ENCODE measurements at regions not wholly inside any gene's neighbourhood (a gene's known extent, or its start where the extent isn't known, plus 50 kb on each side); places are given as distances from the start of the nearest gene placed in this dataset.

DNA sequence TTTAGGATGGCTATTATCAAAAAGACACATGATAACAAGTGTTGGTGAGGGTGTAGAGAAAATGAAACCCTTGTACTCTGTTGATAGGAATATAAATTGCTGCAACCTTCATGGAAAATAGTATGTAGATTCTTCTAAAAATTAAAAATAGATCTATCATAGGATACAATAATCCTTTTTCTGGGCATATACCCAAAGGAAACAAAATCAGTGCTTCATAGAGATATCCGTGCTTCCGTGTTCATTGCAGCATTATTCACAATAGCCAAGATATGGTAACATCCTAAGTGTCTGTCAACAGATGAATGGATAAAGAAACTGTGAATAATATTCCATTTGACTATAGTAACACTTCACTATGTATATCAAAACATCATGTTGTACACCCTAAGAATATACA lies 106.7 kb downstream of the MIS18A start:
- FAIRE-seq: no peak
- POLR2A ChIA-PET: no interaction called here
- H4K20me1 ChIP-seq (ENCODE audit: insufficient read depth, low read length): no peaks in the 10 kb centered on the region
- no peaks in the 10 kb centered on the region for H3K79me2 ChIP-seq (ENCODE audit: insufficient read depth, low read length)
- no peak overlapping the region for H2AFZ ChIP-seq (ENCODE audit: low read length)
- H3K4me2 ChIP-seq (ENCODE audit: low read depth, low read length): no peak overlapping the region
- no TSS peak for BruUV-seq (replicated peaks)
- no peaks in the 10 kb centered on the region for H3K27me3 ChIP-seq (ENCODE audit: control insufficient read depth in 1 of 2, insufficient read depth in 2 of 2, low read length in 2 of 2)
- ATAC-seq: no peak
- no peak overlapping the region for H3K27ac ChIP-seq (ENCODE audit: extremely low read length, insufficient read depth, low read length)
- H3K9me3 ChIP-seq (ENCODE audit: low read length): no peaks in the 10 kb centered on the region
- no peaks in the 10 kb centered on the region for H3K36me3 ChIP-seq (replicated peaks in 1 of 2; ENCODE audit: control insufficient read depth in 1 of 2, insufficient read depth in 2 of 2, low read length in 2 of 2)
- CTCF ChIA-PET (ENCODE audit: low intra/inter-chr PET ratio, low total read pairs): no interaction called here
- no peak overlapping the region for H3K9ac ChIP-seq (ENCODE audit: insufficient read depth, low read depth, low read length)
- TF ChIP-seq SATB2 (CRISPR knock-in tag; IDR thresholded peaks at IDR 0.05) (no peak), ZNF331 (CRISPR knock-in tag; IDR thresholded peaks at IDR 0.05) (no peak), SP140L (CRISPR knock-in tag; IDR thresholded peaks at IDR 0.05; ENCODE audit: borderline replicate concordance) (no peak), ZBTB7A (CRISPR knock-in tag; IDR thresholded peaks at IDR 0.05) (no peak), FOXO1 (CRISPR knock-in tag; IDR thresholded peaks at IDR 0.05) (no peak), SRSF1 (optimal IDR thresholded peaks at IDR 0.05; ENCODE audit: low read depth, low read length) (no peak), ZFP36L2 (CRISPR knock-in tag; IDR thresholded peaks at IDR 0.05) (no peak), GABPB1 (CRISPR knock-in tag; IDR thresholded peaks at IDR 0.05) (no peak), ZNF775 (CRISPR knock-in tag; IDR thresholded peaks at IDR 0.05; ENCODE audit: borderline replicate concordance) (no peak), TBX2 (CRISPR knock-in tag; IDR thresholded peaks at IDR 0.05; ENCODE audit: borderline replicate concordance) (no peak)
- no peak for DNase-seq (ENCODE audit: low spot score)
- no peaks in the 10 kb centered on the region for H3K4me1 ChIP-seq (ENCODE audit: insufficient read depth, low read length)
- no peak overlapping the region for H3K4me3 ChIP-seq (replicated peaks in 1 of 3; ENCODE audit: insufficient read depth in 1 of 3, low read depth in 2 of 3, low read length in 3 of 3)
- 0% methylated on average over 2 of the region's 2 CpGs for WGBS (ENCODE audit: low lambda C conversion rate)
- in situ Hi-C loops (cut with HindIII; ENCODE audit: extremely low pct_ligation_motif_present, low pct_unique_long_range_greater_than_20kb): no loop called here
- intact Hi-C loops (cut with micrococcal nuclease; ENCODE audit: unreplicated experiment): no loop called here

DNA sequence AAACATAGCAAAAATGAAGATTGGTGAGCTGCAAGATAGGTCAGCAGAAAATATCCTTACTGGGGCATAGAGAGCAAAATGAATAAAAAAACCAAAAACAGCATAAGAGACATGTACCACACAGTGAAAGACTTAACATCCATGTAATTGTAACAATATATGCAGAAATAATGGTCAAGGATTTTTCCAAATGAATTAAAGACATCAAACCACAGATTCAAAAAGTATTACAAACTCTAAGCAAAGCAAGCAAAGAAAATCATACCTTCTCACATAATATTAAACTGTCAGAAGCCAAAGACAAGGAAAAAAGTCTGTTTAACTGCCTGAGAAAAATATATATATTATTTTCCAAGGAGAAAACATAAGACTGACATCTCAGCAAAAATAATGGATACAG lies 111.3 kb downstream of the MIS18A start:
- no peak overlapping the region for H3K9ac ChIP-seq (ENCODE audit: insufficient read depth, low read depth, low read length)
- POLR2A ChIA-PET: no interaction called here
- H3K79me2 ChIP-seq (ENCODE audit: insufficient read depth, low read length): no peaks in the 10 kb centered on the region
- no peaks in the 10 kb centered on the region for H3K27me3 ChIP-seq (ENCODE audit: control insufficient read depth in 1 of 2, insufficient read depth in 2 of 2, low read length in 2 of 2)
- no peaks in the 10 kb centered on the region for H3K9me3 ChIP-seq (ENCODE audit: low read length)
- no peak overlapping the region for H2AFZ ChIP-seq (ENCODE audit: low read length)
- CTCF ChIA-PET (ENCODE audit: low intra/inter-chr PET ratio, low total read pairs): no interaction called here
- in situ Hi-C loops (cut with HindIII; ENCODE audit: extremely low pct_ligation_motif_present, low pct_unique_long_range_greater_than_20kb): no loop called here
- FAIRE-seq (no peak), DNase-seq (ENCODE audit: low spot score) (no peak), ATAC-seq (no peak)
- BruUV-seq (replicated peaks): no TSS peak
- H3K36me3 ChIP-seq (replicated peaks in 1 of 2; ENCODE audit: control insufficient read depth in 1 of 2, insufficient read depth in 2 of 2, low read length in 2 of 2): no peaks in the 10 kb centered on the region
- H3K4me3 ChIP-seq (replicated peaks in 1 of 3; ENCODE audit: insufficient read depth in 1 of 3, low read depth in 2 of 3, low read length in 3 of 3): no peak overlapping the region
- H3K27ac ChIP-seq (ENCODE audit: extremely low read length, insufficient read depth, low read length): no peak overlapping the region
- H4K20me1 ChIP-seq (ENCODE audit: insufficient read depth, low read length): no peaks in the 10 kb centered on the region
- H3K4me2 ChIP-seq (ENCODE audit: low read depth, low read length): no peak overlapping the region
- intact Hi-C loops (cut with micrococcal nuclease; ENCODE audit: unreplicated experiment): no loop called here
- no peaks in the 10 kb centered on the region for H3K4me1 ChIP-seq (ENCODE audit: insufficient read depth, low read length)
- TF ChIP-seq ZNF567 (CRISPR knock-in tag; IDR thresholded peaks at IDR 0.05; ENCODE audit: borderline replicate concordance) (no peak), ADNP (CRISPR knock-in tag; IDR thresholded peaks at IDR 0.05) (no peak), KLF6 (CRISPR knock-in tag; IDR thresholded peaks at IDR 0.05) (no peak), ZNF282 (IDR thresholded peaks at IDR 0.05; ENCODE audit: partially characterized antibody) (no peak), ZNF746 (CRISPR knock-in tag; IDR thresholded peaks at IDR 0.05) (no peak), ZNF788 (CRISPR knock-in tag; IDR thresholded peaks at IDR 0.05; ENCODE audit: borderline replicate concordance) (no peak), ZBTB2 (CRISPR knock-in tag; IDR thresholded peaks at IDR 0.05; ENCODE audit: low read depth) (no peak), ZNF263 (CRISPR knock-in tag; IDR thresholded peaks at IDR 0.05) (no peak), ZNF615 (CRISPR knock-in tag; IDR thresholded peaks at IDR 0.05; ENCODE audit: borderline replicate concordance) (no peak), ZNF33B (CRISPR knock-in tag; IDR thresholded peaks at IDR 0.05) (no peak)
- TF ChIP-seq, protein P1, sequence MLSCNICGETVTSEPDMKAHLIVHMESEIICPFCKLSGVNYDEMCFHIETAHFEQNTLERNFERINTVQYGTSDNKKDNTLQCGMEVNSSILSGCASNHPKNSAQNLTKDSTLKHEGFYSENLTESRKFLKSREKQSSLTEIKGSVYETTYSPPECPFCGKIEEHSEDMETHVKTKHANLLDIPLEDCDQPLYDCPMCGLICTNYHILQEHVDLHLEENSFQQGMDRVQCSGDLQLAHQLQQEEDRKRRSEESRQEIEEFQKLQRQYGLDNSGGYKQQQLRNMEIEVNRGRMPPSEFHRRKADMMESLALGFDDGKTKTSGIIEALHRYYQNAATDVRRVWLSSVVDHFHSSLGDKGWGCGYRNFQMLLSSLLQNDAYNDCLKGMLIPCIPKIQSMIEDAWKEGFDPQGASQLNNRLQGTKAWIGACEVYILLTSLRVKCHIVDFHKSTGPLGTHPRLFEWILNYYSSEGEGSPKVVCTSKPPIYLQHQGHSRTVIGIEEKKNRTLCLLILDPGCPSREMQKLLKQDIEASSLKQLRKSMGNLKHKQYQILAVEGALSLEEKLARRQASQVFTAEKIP (CRISPR knock-in tag; IDR thresholded peaks at IDR 0.05; ENCODE audit: borderline replicate concordance): no peak
